ENCODE measurements at regions not wholly inside any gene's neighbourhood (a gene's known extent, or its start where the extent isn't known, plus 50 kb on each side); places are given as distances from the start of the nearest gene placed in this dataset.
"Not testable (repeated sequence)": the region's sequence is repeated elsewhere in the genome, so short reads cannot be mapped to it uniquely, and the experiment has no call there.

GRCh38 chr16:33623535-33624077 lies 164.2 kb downstream of the TP53TG3F start:
- not testable (repeated sequence) for TF ChIP-seq CTCF (IDR thresholded peaks at IDR 0.05 in 8 of 11, conservative IDR thresholded peaks at IDR 0.05 in 3 of 11); POLR2A (IDR thresholded peaks at IDR 0.05)

All from spleen (tissue), 7 donors.